GM12878 (cell line): ENCODE measurements at regions not wholly inside any gene's neighbourhood (a gene's known extent, or its start where the extent isn't known, plus 50 kb on each side); places are given as distances from the start of the nearest gene placed in this dataset.

ENCODE experiments used
- ATAC-seq: fragments of 200-7000 bp; cut with Tn5 transposase; 3 replicates; pipeline ENCODE4 v1.9.1; 2020; ENCODE audit warnings: mild to moderate bottlenecking, moderate library complexity
- BruUV-seq: library from RNA; stranded (reverse); fragments of 400-500 nt; replicated peaks from 2 replicates; lab custom pipeline; 2021; lab: Mats Ljungman, UMichigan
- CTCF ChIA-PET: fragments of 300-600 bp; sonication (Branson Sonifier 250); formaldehyde crosslinking; extraction: SDS; loops from one replicate; lab custom pipeline; 2021; ENCODE audit warnings: inconsistent platforms; lab: Yijun Ruan, JAX
- POLR2A ChIA-PET: fragments of 350-600 bp; formaldehyde crosslinking; extraction: SDS; loops from one replicate; lab custom pipeline; 2021; ENCODE audit warnings: inconsistent platforms; lab: Charles Lee
- RAD21 ChIA-PET: fragments of 300-600 bp; sonication (Branson Sonifier 250); formaldehyde crosslinking; loops from one replicate; lab custom pipeline; 2023; ENCODE audit warnings: antibody characterized with exemption; ENCODE audit not compliant: unreplicated experiment; lab: Charles Lee
- SMC1A ChIA-PET: fragments of 300-600 bp; sonication (Branson Sonifier 250); formaldehyde crosslinking; loops from one replicate; lab custom pipeline; 2023; ENCODE audit not compliant: unreplicated experiment, uncharacterized antibody; lab: Charles Lee
- DNase-seq: peaks from one replicate; pipeline ENCODE4 v3.0.0-alpha.2; 2011; ENCODE audit warnings: low read depth, low spot score
- FAIRE-seq: peaks from 3 replicates; lab custom pipeline; 2011; peaks lifted over from hg19 to GRCh38; lab: Jason Lieb, UNC
- H2AFZ ChIP-seq: 2 replicates; pipeline ENCODE4 v1.6.0; 2011; ENCODE audit warnings: low read depth, low read length, control low read depth; ENCODE audit not compliant: control insufficient read depth
- H3K27ac ChIP-seq: 2 replicates; pipeline ENCODE4 v1.5.1; 2011; ENCODE audit warnings: control low read depth; ENCODE audit not compliant: control insufficient read depth, insufficient read depth
- H3K27me3 ChIP-seq, 2 experiments: replicated peaks in 1 of 2; 2 replicates each; pipeline versions ENCODE4 v1.6.0 to v1.6.1; 2011; ENCODE audit warnings: low read length in 1 of 2; ENCODE audit not compliant: control insufficient read depth in 2 of 2, insufficient read depth in 2 of 2
- H3K36me3 ChIP-seq, 2 experiments: 2 replicates each; pipeline ENCODE4 v1.5.1; 2011; ENCODE audit warnings: low read length in 1 of 2; ENCODE audit not compliant: control insufficient read depth in 2 of 2, insufficient read depth in 2 of 2
- H3K4me1 ChIP-seq: 2 replicates; pipeline ENCODE4 v1.6.1; 2011; ENCODE audit warnings: mild to moderate bottlenecking, low read length, moderate library complexity, mixed read lengths; ENCODE audit not compliant: control insufficient read depth, insufficient read depth
- H3K4me2 ChIP-seq: 2 replicates; pipeline ENCODE4 v1.6.0; 2011; ENCODE audit warnings: control low read depth; ENCODE audit not compliant: control insufficient read depth, insufficient read depth
- H3K4me3 ChIP-seq: fragments of 200-600 bp; sonication (generic); 2 replicates; pipeline ENCODE4 v1.5.1; 2016
- H3K79me2 ChIP-seq: 2 replicates; pipeline ENCODE4 v1.6.0; 2011; ENCODE audit warnings: low read length; ENCODE audit not compliant: control insufficient read depth, insufficient read depth
- H3K9ac ChIP-seq: 2 replicates; pipeline ENCODE4 v1.8.0; 2011; ENCODE audit warnings: low read length, control low read depth, mixed read lengths; ENCODE audit not compliant: control insufficient read depth, insufficient read depth
- H3K9me3 ChIP-seq: replicated peaks from 3 replicates; pipeline ENCODE4 v1.5.1; 2011; ENCODE audit warnings: mild to moderate bottlenecking, low read length; ENCODE audit not compliant: control insufficient read depth, insufficient read depth
- H4K20me1 ChIP-seq: 2 replicates; pipeline ENCODE4 v1.6.0; 2011; ENCODE audit not compliant: control insufficient read depth, insufficient read depth
- ATF7 ChIP-seq: fragments of 450-650 bp; IDR thresholded peaks from 2 replicates; pipeline ENCODE4 v1.6.1; 2016; ENCODE audit warnings: low read depth, mild to moderate bottlenecking
- CBX3 ChIP-seq: fragments of 200-600 bp; sonication (generic); IDR thresholded peaks from 2 replicates; pipeline ENCODE4 v1.6.1; 2016; ENCODE audit warnings: low read depth, borderline replicate concordance
- CEBPB ChIP-seq, 2 experiments: fragments of 150-350 bp in 1 of 2; IDR thresholded peaks; 2 replicates each; pipeline ENCODE4 v1.6.1; 2012 to 2014; ENCODE audit warnings: low read depth in 2 of 2, low read length in 2 of 2, borderline replicate concordance in 1 of 2, inconsistent platforms in 1 of 2
- GABPA ChIP-seq: IDR thresholded peaks from 2 replicates; pipeline ENCODE4 v1.6.1; 2014; ENCODE audit warnings: antibody characterized with exemption, low read depth, mild to moderate bottlenecking, inconsistent platforms
- NBN ChIP-seq: fragments of 450-650 bp; IDR thresholded peaks from 2 replicates; pipeline ENCODE4 v1.6.1; 2016
- STAT1 ChIP-seq: fragments of 450-650 bp; conservative IDR thresholded peaks from 2 replicates; pipeline ENCODE4 v1.6.1; 2014; ENCODE audit warnings: antibody characterized with exemption, mild to moderate bottlenecking
- ZNF384 ChIP-seq: IDR thresholded peaks from 2 replicates; pipeline ENCODE4 v1.6.1; 2012; ENCODE audit warnings: low read depth, mild to moderate bottlenecking, low read length, improper control_type of control experiment, borderline replicate concordance
- WGBS: methylation state at CpG from one replicate; pipeline ENCODE4 v1.1.6; 2016; ENCODE audit warnings: low lambda C conversion rate; ENCODE audit not compliant: insufficient replicate concordance, insufficient coverage; ENCODE audit errors: missing lambda C conversion rate; 5-methylcytosine and 5-hydroxymethylcytosine counted together
- in situ Hi-C: fragments of 300-500 bp; cut with MboI; formaldehyde crosslinking; loops from 9 replicates; pipeline ENCODE4 v1.14.3; 2018; ENCODE audit warnings: mixed read lengths
- intact Hi-C: fragments of 100-400 bp; cut with micrococcal nuclease; formaldehyde crosslinking; loops from one replicate; pipeline ENCODE4 v1.14.2; 2022; ENCODE audit not compliant: unreplicated experiment
- TF ChIP-seq, protein P1 (sequence below): fragments of 450-650 bp; IDR thresholded peaks from 2 replicates; pipeline ENCODE4 v1.6.1; 2017; ENCODE audit warnings: mild to moderate bottlenecking, moderate library complexity

DNA sequence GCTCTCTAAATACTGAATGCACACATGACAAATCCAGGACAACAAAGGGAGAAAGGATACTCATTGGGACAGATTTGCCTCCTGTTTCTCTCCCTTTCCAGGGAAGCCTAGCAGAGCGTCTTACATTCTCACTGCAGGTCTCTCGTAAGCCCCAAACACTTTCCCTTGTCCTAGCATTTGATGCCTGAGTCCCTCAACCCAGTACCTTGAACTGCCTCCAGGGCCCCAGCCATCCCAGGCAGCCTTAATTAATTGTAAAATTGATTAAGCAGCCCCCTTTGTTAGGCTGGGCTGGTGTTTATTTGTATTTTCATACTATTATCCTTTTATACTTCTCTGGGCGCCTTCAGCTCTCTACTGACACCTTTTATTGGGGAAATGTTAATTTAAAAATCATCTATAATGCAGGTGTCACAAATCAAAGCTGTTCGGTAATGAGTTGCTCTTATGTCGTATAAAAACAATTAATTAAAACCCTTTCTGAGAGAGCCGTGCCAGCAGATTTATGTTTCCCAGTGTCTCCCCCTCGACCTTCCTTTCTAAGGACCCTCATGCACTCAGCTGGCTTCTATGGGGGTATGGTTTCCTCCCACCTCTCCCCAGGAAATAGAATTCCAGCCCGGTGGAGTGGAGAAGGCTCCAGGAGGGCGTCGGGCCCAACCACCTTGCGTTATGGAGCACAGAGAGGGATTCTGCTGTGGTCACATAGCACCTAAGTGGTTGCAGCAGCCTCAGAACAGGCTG, 243.8 kb downstream of the RPS24 start:
- no peaks in the 10 kb centered on the region for H3K79me2 ChIP-seq
- no peaks in the 10 kb centered on the region for H3K36me3 ChIP-seq
- no peak overlapping the region for H2AFZ ChIP-seq
- FAIRE-seq, result no peak
- H3K9me3 ChIP-seq, result no peaks in the 10 kb centered on the region
- BruUV-seq, result no TSS peak
- TF ChIP-seq STAT1 (no peak), CBX3 (no peak), ATF7 (no peak), NBN (no peak), CEBPB (IDR thresholded peaks at IDR 0.05; ENCODE audit: borderline replicate concordance in 1 of 2, low read depth in 2 of 2, low read length in 2 of 2) (no peak), GABPA (no peak), ZNF384 (no peak)
- TF ChIP-seq, protein P1, sequence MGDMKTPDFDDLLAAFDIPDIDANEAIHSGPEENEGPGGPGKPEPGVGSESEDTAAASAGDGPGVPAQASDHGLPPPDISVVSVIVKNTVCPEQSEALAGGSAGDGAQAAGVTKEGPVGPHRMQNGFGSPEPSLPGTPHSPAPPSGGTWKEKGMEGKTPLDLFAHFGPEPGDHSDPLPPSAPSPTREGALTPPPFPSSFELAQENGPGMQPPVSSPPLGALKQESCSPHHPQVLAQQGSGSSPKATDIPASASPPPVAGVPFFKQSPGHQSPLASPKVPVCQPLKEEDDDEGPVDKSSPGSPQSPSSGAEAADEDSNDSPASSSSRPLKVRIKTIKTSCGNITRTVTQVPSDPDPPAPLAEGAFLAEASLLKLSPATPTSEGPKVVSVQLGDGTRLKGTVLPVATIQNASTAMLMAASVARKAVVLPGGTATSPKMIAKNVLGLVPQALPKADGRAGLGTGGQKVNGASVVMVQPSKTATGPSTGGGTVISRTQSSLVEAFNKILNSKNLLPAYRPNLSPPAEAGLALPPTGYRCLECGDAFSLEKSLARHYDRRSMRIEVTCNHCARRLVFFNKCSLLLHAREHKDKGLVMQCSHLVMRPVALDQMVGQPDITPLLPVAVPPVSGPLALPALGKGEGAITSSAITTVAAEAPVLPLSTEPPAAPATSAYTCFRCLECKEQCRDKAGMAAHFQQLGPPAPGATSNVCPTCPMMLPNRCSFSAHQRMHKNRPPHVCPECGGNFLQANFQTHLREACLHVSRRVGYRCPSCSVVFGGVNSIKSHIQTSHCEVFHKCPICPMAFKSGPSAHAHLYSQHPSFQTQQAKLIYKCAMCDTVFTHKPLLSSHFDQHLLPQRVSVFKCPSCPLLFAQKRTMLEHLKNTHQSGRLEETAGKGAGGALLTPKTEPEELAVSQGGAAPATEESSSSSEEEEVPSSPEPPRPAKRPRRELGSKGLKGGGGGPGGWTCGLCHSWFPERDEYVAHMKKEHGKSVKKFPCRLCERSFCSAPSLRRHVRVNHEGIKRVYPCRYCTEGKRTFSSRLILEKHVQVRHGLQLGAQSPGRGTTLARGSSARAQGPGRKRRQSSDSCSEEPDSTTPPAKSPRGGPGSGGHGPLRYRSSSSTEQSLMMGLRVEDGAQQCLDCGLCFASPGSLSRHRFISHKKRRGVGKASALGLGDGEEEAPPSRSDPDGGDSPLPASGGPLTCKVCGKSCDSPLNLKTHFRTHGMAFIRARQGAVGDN, result no peak
- TF ChIP-seq, all 136 proteins: peak for 0
- no peak overlapping the region for H3K9ac ChIP-seq
- ChIA-PET RAD21 (interaction anchor here (0.8 kb wide), 1 partner anchor 20 kb away, joined by 3 read pairs; no protein-coding TSS in a partner anchor), CTCF (no interaction called here), SMC1A (no interaction called here), POLR2A (no interaction called here)
- no peak overlapping the region for H3K4me2 ChIP-seq
- in situ Hi-C loops, result no loop called here
- H3K27me3 ChIP-seq, result peaks cover 0 to 4% of the 10 kb centered on the region in 2 experiments; a peak in 2 of 4 replicates
- no peaks in the 10 kb centered on the region for H4K20me1 ChIP-seq
- no peak overlapping the region for H3K27ac ChIP-seq
- WGBS, result 35% methylated on average over 11 of the region's 11 CpGs
- H3K4me1 ChIP-seq, result no peaks in the 10 kb centered on the region
- ATAC-seq, result no peak
- no peak overlapping the region for H3K4me3 ChIP-seq
- intact Hi-C loops, result no loop called here
- no peak for DNase-seq
